ENCODE measurements at regions not wholly inside any gene's neighbourhood (a gene's known extent, or its start where the extent isn't known, plus 50 kb on each side); places are given as distances from the start of the nearest gene placed in this dataset.

GRCh38 chr13:110812121-110812868 lies 98.8 kb downstream of the ING1 start:
- Histone ChIP-seq H3K27ac (no peak overlapping the region), H3K4me3 (peak overlapping the region; percentile 7 to 13), H3K36me3 (no peaks in the 10 kb centered on the region), H3K4me1 (peaks cover 8 to 12% of the 10 kb centered on the region in 2 donors), H3K9me3 (no peaks in the 10 kb centered on the region), H3K27me3 (peaks cover 24 to 56% of the 10 kb centered on the region in 2 donors)
- intact Hi-C loops (cut with DNase I): loop anchor here in 1 of 2 donors (10.0 kb wide), 2 partner anchors 127 to 217 kb away; no protein-coding TSS in a partner anchor
- TF ChIP-seq, protein P1, sequence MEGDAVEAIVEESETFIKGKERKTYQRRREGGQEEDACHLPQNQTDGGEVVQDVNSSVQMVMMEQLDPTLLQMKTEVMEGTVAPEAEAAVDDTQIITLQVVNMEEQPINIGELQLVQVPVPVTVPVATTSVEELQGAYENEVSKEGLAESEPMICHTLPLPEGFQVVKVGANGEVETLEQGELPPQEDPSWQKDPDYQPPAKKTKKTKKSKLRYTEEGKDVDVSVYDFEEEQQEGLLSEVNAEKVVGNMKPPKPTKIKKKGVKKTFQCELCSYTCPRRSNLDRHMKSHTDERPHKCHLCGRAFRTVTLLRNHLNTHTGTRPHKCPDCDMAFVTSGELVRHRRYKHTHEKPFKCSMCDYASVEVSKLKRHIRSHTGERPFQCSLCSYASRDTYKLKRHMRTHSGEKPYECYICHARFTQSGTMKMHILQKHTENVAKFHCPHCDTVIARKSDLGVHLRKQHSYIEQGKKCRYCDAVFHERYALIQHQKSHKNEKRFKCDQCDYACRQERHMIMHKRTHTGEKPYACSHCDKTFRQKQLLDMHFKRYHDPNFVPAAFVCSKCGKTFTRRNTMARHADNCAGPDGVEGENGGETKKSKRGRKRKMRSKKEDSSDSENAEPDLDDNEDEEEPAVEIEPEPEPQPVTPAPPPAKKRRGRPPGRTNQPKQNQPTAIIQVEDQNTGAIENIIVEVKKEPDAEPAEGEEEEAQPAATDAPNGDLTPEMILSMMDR (IDR thresholded peaks at IDR 0.05): no peak
- ATAC-seq (peak; percentile 46), DNase-seq (no peak)

DNA sequence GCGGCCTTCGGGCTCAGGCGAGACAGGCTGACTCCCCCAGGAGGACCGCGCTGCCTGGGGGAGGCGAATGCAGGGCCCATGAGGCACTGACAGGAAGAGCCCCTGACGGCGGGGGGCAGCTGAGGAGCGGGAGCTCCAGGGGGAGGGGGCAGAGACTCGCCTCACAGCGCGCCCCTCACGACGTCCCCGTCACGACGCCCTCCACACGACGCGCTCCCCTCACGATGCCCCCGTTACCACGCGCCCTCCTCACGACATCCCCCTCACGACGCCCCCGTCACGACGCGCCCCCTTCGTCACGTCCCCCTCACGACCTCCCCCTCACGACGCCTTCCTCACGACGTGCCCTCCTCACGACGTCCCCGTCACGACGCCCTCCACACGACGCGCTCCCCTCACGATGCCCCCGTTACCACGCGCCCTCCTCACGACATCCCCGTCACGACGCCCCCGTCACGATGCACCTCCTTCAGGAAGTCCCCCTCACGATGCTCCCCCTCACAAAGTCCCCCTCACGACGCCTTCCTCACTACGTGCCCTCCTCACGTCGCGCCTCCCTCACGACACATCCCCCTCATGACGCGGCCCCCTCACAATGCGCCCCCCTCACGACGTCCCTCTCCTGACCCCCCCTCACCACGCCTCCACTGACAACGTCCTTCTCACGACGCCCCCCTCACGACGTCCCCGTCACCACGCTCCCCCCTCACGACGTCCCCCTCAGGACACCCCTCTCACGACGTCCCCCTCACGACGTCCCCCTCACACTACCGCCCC lies 99.6 kb downstream of the ING1 start:
- intact Hi-C loops (cut with DNase I): loop anchor here in 1 of 2 donors (10.0 kb wide), 2 partner anchors 128 to 218 kb away; no protein-coding TSS in a partner anchor
- ATAC-seq: no peak

GRCh38 chr13:110813646-110814624 lies 100.4 kb downstream of the ING1 start:
- TF ChIP-seq, protein P1 (IDR thresholded peaks at IDR 0.05): no peak
- no peak for ATAC-seq

More for the DNA sequence above, 99.6 kb downstream of the ING1 start:
- no peaks in the 10 kb centered on the region for H3K36me3 ChIP-seq
- no peaks in the 10 kb centered on the region for H3K9me3 ChIP-seq
- TF ChIP-seq, protein P1 (IDR thresholded peaks at IDR 0.05): no peak
- DNase-seq: no peak
- H3K4me1 ChIP-seq: peaks cover 8 to 12% of the 10 kb centered on the region in 2 donors
- H3K4me3 ChIP-seq: no peak overlapping the region
- peaks cover 24 to 50% of the 10 kb centered on the region in 2 donors for H3K27me3 ChIP-seq
- H3K27ac ChIP-seq: no peak overlapping the region

DNA sequence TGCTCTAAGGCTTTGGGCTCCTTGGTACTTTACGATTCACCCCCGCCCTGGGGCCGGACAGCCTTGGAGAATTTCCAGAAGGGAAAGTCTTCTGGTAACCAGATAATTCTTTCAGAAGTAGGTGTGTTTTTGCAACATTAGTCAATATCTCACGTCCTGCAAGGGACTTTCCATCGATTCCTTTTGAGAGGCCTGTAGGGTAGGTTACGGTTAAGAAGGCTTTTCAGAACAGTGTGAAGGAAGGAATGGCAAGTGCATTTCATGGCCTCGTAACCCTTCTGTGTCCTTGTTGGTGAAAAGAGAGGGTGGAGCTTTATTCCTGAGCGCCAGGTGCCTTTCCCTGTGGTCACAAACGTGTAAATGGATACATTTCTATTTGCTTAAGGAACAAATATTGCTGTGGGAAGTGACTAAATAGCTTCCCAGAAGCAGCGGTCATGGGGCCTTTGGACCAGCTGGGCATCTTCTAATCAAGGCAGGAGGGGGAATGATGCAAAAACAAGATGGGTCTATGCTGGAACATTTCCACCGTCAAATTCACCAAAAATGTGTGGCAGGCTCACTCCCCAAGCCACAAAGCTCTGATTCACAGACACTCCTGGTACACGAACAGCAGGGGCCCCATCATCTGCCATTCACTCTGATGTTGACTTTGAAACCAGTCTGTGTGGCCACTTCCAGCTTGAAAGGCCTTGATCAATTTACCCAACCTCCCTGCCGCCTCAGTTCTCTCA lies 99.2 kb downstream of the ANKRD10 start:
- Histone ChIP-seq H3K4me1 (peaks cover 8 to 18% of the 10 kb centered on the region in 2 donors), H3K27me3 (peaks cover 16 to 24% of the 10 kb centered on the region in 2 donors), H3K4me3 (no peak overlapping the region), H3K27ac (no peak overlapping the region), H3K36me3 (no peaks in the 10 kb centered on the region), H3K9me3 (no peaks in the 10 kb centered on the region)
- TF ChIP-seq, protein P1 (IDR thresholded peaks at IDR 0.05): no peak
- intact Hi-C loops (cut with DNase I): loop anchor here in 1 of 2 donors (10.0 kb wide), 2 partner anchors 131 to 221 kb away; no protein-coding TSS in a partner anchor
- ATAC-seq (peak; percentile 59), DNase-seq (no peak)

More at GRCh38 chr13:110813646-110814624, 100.4 kb downstream of the ING1 start:
- intact Hi-C loops (cut with DNase I): loop anchor here in 1 of 2 donors (10.0 kb wide), 2 partner anchors 129 to 219 kb away; no protein-coding TSS in a partner anchor
- no peak for DNase-seq
- H3K27me3 ChIP-seq: peaks cover 19 to 41% of the 10 kb centered on the region in 2 donors
- H3K4me1 ChIP-seq: peaks cover 8 to 12% of the 10 kb centered on the region in 2 donors
- H3K36me3 ChIP-seq: no peaks in the 10 kb centered on the region
- no peaks in the 10 kb centered on the region for H3K9me3 ChIP-seq
- H3K4me3 ChIP-seq: no peak overlapping the region
- H3K27ac ChIP-seq: no peak overlapping the region
